ENCODE measurements at regions not wholly inside any gene's neighbourhood (a gene's known extent, or its start where the extent isn't known, plus 50 kb on each side); places are given as distances from the start of the nearest gene placed in this dataset.

- intact Hi-C loops (cut with DNase I; ENCODE audit: low total_unique reads) (no loop called here), in situ Hi-C loops (cut with MboI; ENCODE audit: low sequenced_read_pairs in 4 of 4) (no loop called here)
- DNase-seq (no peak), ATAC-seq (no peak)
- Histone ChIP-seq H3K36me3 (no peaks in the 10 kb centered on the region), H3K27ac (no peak overlapping the region), H3K4me1 (no peaks in the 10 kb centered on the region), H3K4me3 (no peak overlapping the region), H3K27me3 (no peaks in the 10 kb centered on the region), H3K9me3 (no peaks in the 10 kb centered on the region)
- TF ChIP-seq CTCF (IDR thresholded peaks at IDR 0.05 in 4 of 5, conservative IDR thresholded peaks at IDR 0.05 in 1 of 5) (no peak), POLR2A (IDR thresholded peaks at IDR 0.05) (no peak)
These were observed 93.6 kb upstream of the CDH13 start for GRCh38 chr16:82533189-82533588.

DNA sequence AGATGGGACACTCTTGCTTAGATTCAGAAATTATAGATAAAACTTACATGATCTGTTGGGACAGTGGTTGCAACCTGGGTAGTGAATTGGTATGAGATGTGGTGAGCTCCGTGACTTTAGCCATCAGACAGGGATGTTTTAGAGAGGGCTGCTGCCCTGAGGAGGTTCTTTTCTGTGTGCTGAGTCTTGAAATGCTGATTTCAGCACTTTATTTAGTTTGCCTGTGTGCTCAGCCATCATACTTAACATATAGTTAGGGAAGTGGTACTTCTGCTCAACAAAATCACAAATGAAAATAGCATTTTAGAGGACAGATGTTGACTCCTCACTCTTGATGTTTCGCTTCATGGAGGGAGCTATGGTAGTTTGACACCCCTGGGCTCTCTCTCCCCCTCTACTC is 95.9 kb upstream of the CDH13 start:
- no peaks in the 10 kb centered on the region for H3K27me3 ChIP-seq
- in situ Hi-C loops (cut with MboI; ENCODE audit: low sequenced_read_pairs in 4 of 4) (no loop called here), intact Hi-C loops (cut with DNase I; ENCODE audit: low total_unique reads) (no loop called here)
- H3K27ac ChIP-seq = no peak overlapping the region
- H3K4me1 ChIP-seq = no peaks in the 10 kb centered on the region
- no peak overlapping the region for H3K4me3 ChIP-seq
- no peak for TF ChIP-seq POLR2A (IDR thresholded peaks at IDR 0.05)
- H3K36me3 ChIP-seq = no peaks in the 10 kb centered on the region
- DNase-seq (no peak), ATAC-seq (no peak)
- no peaks in the 10 kb centered on the region for H3K9me3 ChIP-seq

DNA sequence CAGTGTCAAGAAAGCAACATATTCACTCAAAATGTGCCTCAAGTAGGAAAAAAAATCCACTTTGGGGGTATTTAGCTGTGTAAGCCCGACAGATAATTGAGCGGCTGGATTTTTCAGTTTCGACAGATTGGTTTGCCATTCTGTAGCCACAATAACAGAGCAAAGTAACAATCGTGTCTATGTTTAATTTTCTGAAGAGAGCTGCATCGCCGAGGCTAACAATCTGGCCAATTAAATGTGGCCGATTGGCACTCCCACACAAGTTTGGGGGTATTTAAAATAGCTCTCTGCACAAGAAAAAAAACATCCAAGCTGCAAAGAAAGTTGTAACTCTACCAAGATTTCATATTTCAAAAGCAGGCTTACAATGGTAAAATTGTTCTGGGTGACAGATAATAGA is 99.7 kb upstream of the CDH13 start:
- no peak overlapping the region for H3K27ac ChIP-seq
- in situ Hi-C loops (cut with MboI; ENCODE audit: low sequenced_read_pairs in 4 of 4) = no loop called here
- no peaks in the 10 kb centered on the region for H3K4me1 ChIP-seq
- no peak for TF ChIP-seq CTCF (IDR thresholded peaks at IDR 0.05 in 4 of 5, conservative IDR thresholded peaks at IDR 0.05 in 1 of 5)
- no peak for TF ChIP-seq POLR2A (IDR thresholded peaks at IDR 0.05)
- H3K4me3 ChIP-seq = no peak overlapping the region
- no peaks in the 10 kb centered on the region for H3K9me3 ChIP-seq
- no peaks in the 10 kb centered on the region for H3K27me3 ChIP-seq
- H3K36me3 ChIP-seq = no peaks in the 10 kb centered on the region
- ATAC-seq = no peak
- DNase-seq = no peak
- intact Hi-C loops (cut with DNase I; ENCODE audit: low total_unique reads) = no loop called here

DNA sequence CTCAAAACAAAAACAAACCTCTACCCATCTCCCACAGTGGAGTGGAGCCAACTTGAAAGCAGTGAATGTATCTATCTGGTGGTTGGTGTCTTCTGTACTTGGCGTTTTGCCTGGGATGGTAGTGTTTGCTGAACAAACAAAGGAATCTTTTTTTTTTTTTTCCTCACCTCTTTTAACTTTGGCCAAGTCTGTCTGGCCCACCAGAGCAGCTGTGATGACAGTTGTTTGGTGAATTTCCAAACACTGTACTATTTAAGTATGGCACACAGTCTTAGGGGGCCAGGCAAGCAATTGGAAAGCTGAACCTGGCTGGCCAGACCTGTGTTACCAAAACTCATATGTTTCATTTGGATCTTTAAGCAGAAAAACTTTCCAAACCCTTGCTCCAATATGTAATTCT is 101.8 kb upstream of the CDH13 start:
- ATAC-seq (no peak), DNase-seq (no peak)
- in situ Hi-C loops (cut with MboI; ENCODE audit: low sequenced_read_pairs in 4 of 4) (no loop called here), intact Hi-C loops (cut with DNase I; ENCODE audit: low total_unique reads) (no loop called here)
- Histone ChIP-seq H3K4me3 (no peak overlapping the region), H3K27ac (no peak overlapping the region), H3K4me1 (no peaks in the 10 kb centered on the region), H3K36me3 (no peaks in the 10 kb centered on the region), H3K9me3 (no peaks in the 10 kb centered on the region), H3K27me3 (no peaks in the 10 kb centered on the region)
- TF ChIP-seq CTCF (IDR thresholded peaks at IDR 0.05 in 4 of 5, conservative IDR thresholded peaks at IDR 0.05 in 1 of 5) (no peak), POLR2A (IDR thresholded peaks at IDR 0.05) (no peak)

DNA sequence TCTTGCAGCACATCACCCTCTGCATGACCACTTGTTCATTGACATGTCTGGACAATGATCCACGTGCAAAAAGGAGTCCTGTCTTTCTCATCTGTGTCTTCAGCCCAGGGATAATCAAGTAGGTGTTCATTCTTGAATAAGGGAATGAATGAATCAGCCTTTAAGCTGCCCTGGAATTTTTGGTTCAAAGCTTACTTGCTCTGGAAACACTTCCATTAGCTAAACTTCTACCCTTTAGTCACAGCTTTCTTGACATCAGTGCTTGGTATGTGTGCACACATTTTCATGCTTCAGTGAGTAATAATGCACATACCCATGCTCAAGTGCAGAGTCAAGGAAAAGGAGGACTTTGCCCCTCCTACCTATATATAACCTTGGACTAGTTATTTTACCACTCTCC is 103.0 kb upstream of the CDH13 start:
- Histone ChIP-seq H3K27me3 (no peaks in the 10 kb centered on the region), H3K36me3 (no peaks in the 10 kb centered on the region), H3K4me3 (no peak overlapping the region), H3K27ac (no peak overlapping the region), H3K9me3 (no peaks in the 10 kb centered on the region), H3K4me1 (no peaks in the 10 kb centered on the region)
- TF ChIP-seq POLR2A (IDR thresholded peaks at IDR 0.05) (no peak), CTCF (IDR thresholded peaks at IDR 0.05 in 4 of 5, conservative IDR thresholded peaks at IDR 0.05 in 1 of 5) (no peak)
- no peak for DNase-seq
- intact Hi-C loops (cut with DNase I; ENCODE audit: low total_unique reads) (no loop called here), in situ Hi-C loops (cut with MboI; ENCODE audit: low sequenced_read_pairs in 4 of 4) (no loop called here)
- ATAC-seq = no peak
